Keratinocyte (primary cell): ENCODE measurements at regions not wholly inside any gene's neighbourhood (a gene's known extent, or its start where the extent isn't known, plus 50 kb on each side); places are given as distances from the start of the nearest gene placed in this dataset.

ENCODE experiments used
- DNase-seq: peaks from one replicate; pipeline ENCODE4 v3.0.0-alpha.2; 2011; ENCODE audit warnings: low read depth, missing footprints, low spot score
- FAIRE-seq: peaks from 2 replicates; lab custom pipeline; 2011; peaks lifted over from hg19 to GRCh38; lab: Jason Lieb, UNC
- H2AFZ ChIP-seq: 2 replicates; pipeline ENCODE4 v1.6.0; 2012; ENCODE audit warnings: low read length, control low read depth, inconsistent platforms; ENCODE audit not compliant: control insufficient read depth
- H3K27ac ChIP-seq: 2 replicates; pipeline ENCODE4 v1.5.1; 2011; ENCODE audit warnings: low read length; ENCODE audit not compliant: control insufficient read depth, insufficient read depth
- H3K27me3 ChIP-seq: 3 replicates; pipeline ENCODE4 v1.6.0; 2011; ENCODE audit warnings: low read length; ENCODE audit not compliant: control insufficient read depth, insufficient read depth; ENCODE audit errors: extremely low read depth
- H3K36me3 ChIP-seq, 2 experiments: 2 replicates in 1 of 2; 3 replicates in 1 of 2; pipeline ENCODE4 v1.5.1; 2011; ENCODE audit warnings: low read length in 2 of 2, mild to moderate bottlenecking in 1 of 2; ENCODE audit not compliant: control insufficient read depth in 2 of 2, insufficient read depth in 2 of 2; ENCODE audit errors: extremely low read depth in 1 of 2
- H3K4me1 ChIP-seq: 3 replicates; pipeline ENCODE4 v1.5.1; 2011; ENCODE audit warnings: low read length; ENCODE audit not compliant: control insufficient read depth, insufficient read depth; ENCODE audit errors: extremely low read depth
- H3K4me2 ChIP-seq: 3 replicates; pipeline ENCODE4 v1.6.0; 2011; ENCODE audit warnings: low read depth, low read length; ENCODE audit not compliant: control insufficient read depth, insufficient read depth; ENCODE audit errors: extremely low read depth
- H3K4me3 ChIP-seq, 3 experiments: fragments of 200-600 bp in 1 of 3; sonication (generic) in 1 of 3; 2 replicates in 2 of 3; 3 replicates in 1 of 3; pipeline ENCODE4 v1.5.1; 2011 to 2016; ENCODE audit warnings: low read length in 3 of 3, mild to moderate bottlenecking in 3 of 3, control low read depth in 2 of 3, inconsistent platforms in 1 of 3, low read depth in 1 of 3, mixed read lengths in 1 of 3, mixed run types in 1 of 3, moderate library complexity in 1 of 3; ENCODE audit not compliant: control insufficient read depth in 2 of 3, insufficient read depth in 2 of 3; ENCODE audit errors: extremely low read depth in 1 of 3
- H3K79me2 ChIP-seq: 2 replicates; pipeline ENCODE4 v1.6.0; 2012; ENCODE audit warnings: low read length; ENCODE audit not compliant: control insufficient read depth, insufficient read depth
- H3K9ac ChIP-seq: 3 replicates; pipeline ENCODE4 v1.6.0; 2011; ENCODE audit warnings: low read length; ENCODE audit not compliant: control insufficient read depth, insufficient read depth; ENCODE audit errors: extremely low read depth
- H3K9me1 ChIP-seq: 3 replicates; pipeline ENCODE4 v1.6.0; 2011; ENCODE audit warnings: low read length; ENCODE audit not compliant: control insufficient read depth, insufficient read depth; ENCODE audit errors: extremely low read depth
- H3K9me3 ChIP-seq: 2 replicates; pipeline ENCODE4 v1.5.1; 2012; ENCODE audit warnings: low read depth, low read length; ENCODE audit not compliant: control insufficient read depth
- H4K20me1 ChIP-seq: 3 replicates; pipeline ENCODE4 v1.6.0; 2011; ENCODE audit warnings: low read length; ENCODE audit not compliant: control insufficient read depth, insufficient read depth; ENCODE audit errors: extremely low read depth
- CTCF ChIP-seq, 3 experiments: IDR thresholded peaks in 1 of 3; conservative IDR thresholded peaks in 1 of 3; optimal IDR thresholded peaks in 1 of 3; 2 replicates in 2 of 3; 3 replicates in 1 of 3; pipeline versions ENCODE3 to v1.5.1; 2011; ENCODE audit warnings: low read length in 3 of 3, mild to moderate bottlenecking in 3 of 3, moderate library complexity in 2 of 3, control low read depth in 1 of 3, inconsistent platforms in 1 of 3; ENCODE audit not compliant: insufficient read depth in 2 of 3; ENCODE audit errors: extremely low read depth in 1 of 3
- EZH2 ChIP-seq: IDR thresholded peaks from one replicate; pipeline ENCODE4 v1.6.1; 2012; ENCODE audit warnings: inconsistent platforms, mild to moderate bottlenecking, low read length, moderate library complexity
- dilution Hi-C: fragments of 300-500 bp; cut with MboI; formaldehyde crosslinking; loops from one replicate; pipeline ENCODE4 v1.7.0; 2020; ENCODE audit warnings: low sequenced_read_pairs; ENCODE audit not compliant: extremely low pct_ligation_motif_present

DNA sequence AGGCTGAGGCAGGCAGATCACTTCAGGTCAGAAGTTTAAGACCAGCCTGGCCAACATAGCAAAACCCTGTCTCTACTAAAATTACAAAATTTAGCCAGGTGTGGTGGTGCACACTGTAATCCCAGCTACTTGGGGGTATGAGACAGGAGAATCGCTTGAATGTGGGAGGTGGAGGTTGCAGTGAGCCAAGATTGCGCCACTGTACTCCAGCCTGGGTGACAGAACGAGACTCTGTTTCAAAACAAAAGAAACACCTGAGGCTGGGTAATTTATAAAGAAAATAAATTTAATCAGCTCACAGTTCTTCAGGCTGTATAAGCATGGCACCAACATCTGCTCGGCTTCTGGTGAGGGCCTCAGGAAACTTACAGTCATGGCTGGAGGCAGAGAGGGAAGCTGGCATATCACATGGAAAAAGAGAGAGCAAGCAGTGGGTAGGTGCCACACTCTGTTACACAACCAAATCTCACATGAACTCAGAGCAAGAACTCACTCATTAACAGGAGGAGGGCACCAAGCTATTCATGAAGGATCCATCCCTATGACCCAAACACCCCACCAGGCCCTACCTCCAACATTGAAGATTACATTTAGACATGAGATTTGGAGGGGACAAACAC lies 244.1 kb upstream of the RBBP8 start:
- FAIRE-seq (no peak), DNase-seq (no peak)
- H3K9me1 ChIP-seq, result no peaks in the 10 kb centered on the region
- no peak overlapping the region for H3K9ac ChIP-seq
- H3K4me3 ChIP-seq, result no peak overlapping the region
- H3K27me3 ChIP-seq, result no peaks in the 10 kb centered on the region
- no peaks in the 10 kb centered on the region for H3K79me2 ChIP-seq
- TF ChIP-seq CTCF (optimal IDR thresholded peaks at IDR 0.05 in 1 of 3, IDR thresholded peaks at IDR 0.05 in 1 of 3, conservative IDR thresholded peaks at IDR 0.05 in 1 of 3; ENCODE audit: extremely low read depth in 1 of 3, insufficient read depth in 2 of 3, low read length in 3 of 3) (no peak), EZH2 (no peak)
- H2AFZ ChIP-seq, result no peak overlapping the region
- H3K4me2 ChIP-seq, result no peak overlapping the region
- dilution Hi-C loops, result no loop called here
- no peak overlapping the region for H3K27ac ChIP-seq
- no peaks in the 10 kb centered on the region for H4K20me1 ChIP-seq
- no peaks in the 10 kb centered on the region for H3K4me1 ChIP-seq
- no peaks in the 10 kb centered on the region for H3K36me3 ChIP-seq
- H3K9me3 ChIP-seq, result no peaks in the 10 kb centered on the region

DNA sequence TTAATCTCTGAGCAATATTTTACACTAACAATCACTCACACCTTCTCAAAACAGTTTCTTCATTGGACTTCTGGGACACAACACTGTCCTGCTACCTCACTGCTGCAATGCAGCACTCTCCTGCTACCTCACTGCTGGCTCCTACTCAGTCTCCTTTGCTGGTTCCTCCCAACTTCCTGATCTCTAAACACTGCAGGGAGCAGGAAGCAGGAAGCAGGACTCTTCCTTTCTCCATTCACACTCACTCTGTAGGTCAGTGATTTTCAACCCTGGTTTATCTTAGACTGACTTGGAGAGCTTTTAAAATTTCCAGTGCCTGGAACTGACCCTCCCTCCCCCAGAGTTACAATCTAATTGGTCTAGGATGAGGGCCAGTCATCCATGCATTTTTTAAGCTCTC lies 243.4 kb upstream of the RBBP8 start:
- Histone ChIP-seq H2AFZ (no peak overlapping the region), H3K36me3 (no peaks in the 10 kb centered on the region), H3K9me1 (no peaks in the 10 kb centered on the region), H3K4me3 (no peak overlapping the region), H3K9me3 (no peaks in the 10 kb centered on the region), H3K27ac (no peak overlapping the region), H3K27me3 (no peaks in the 10 kb centered on the region), H4K20me1 (no peaks in the 10 kb centered on the region), H3K4me1 (no peaks in the 10 kb centered on the region), H3K4me2 (no peak overlapping the region), H3K9ac (no peak overlapping the region), H3K79me2 (no peaks in the 10 kb centered on the region)
- FAIRE-seq (no peak), DNase-seq (no peak)
- dilution Hi-C loops, result no loop called here
- TF ChIP-seq CTCF (optimal IDR thresholded peaks at IDR 0.05 in 1 of 3, IDR thresholded peaks at IDR 0.05 in 1 of 3, conservative IDR thresholded peaks at IDR 0.05 in 1 of 3; ENCODE audit: extremely low read depth in 1 of 3, insufficient read depth in 2 of 3, low read length in 3 of 3), result no peak
- no peak for TF ChIP-seq EZH2
